Middle frontal gyrus (tissue), 1 donor: ENCODE measurements at regions not wholly inside any gene's neighbourhood (a gene's known extent, or its start where the extent isn't known, plus 50 kb on each side); places are given as distances from the start of the nearest gene placed in this dataset.

Experiments used
- DNase-seq: peaks from one replicate; pipeline ENCODE4 v3.0.0-alpha.2; 2015; ENCODE audit warnings: low spot score; ENCODE audit errors: extremely low spot score

DNA sequence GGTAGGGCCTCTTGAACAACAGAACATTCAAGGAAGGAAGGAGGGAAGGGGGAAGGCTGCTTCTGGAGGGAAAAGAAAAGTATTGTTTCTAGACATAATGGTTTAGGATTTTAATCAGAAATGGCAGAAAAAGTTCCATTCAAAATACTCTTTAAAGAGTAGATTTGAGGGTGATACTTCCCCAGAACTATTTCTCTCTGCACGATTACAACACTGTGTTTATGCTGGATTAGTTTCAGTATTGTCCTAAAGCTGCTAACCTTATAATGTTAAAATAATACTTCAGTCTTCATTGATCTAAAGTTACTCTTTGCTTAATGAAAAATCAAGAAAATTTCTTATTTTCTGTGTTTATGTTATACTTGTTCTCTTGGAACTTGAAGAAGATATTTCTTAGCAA, 1026.3 kb upstream of the PABPC4L start:
- DNase-seq = no peak

DNA sequence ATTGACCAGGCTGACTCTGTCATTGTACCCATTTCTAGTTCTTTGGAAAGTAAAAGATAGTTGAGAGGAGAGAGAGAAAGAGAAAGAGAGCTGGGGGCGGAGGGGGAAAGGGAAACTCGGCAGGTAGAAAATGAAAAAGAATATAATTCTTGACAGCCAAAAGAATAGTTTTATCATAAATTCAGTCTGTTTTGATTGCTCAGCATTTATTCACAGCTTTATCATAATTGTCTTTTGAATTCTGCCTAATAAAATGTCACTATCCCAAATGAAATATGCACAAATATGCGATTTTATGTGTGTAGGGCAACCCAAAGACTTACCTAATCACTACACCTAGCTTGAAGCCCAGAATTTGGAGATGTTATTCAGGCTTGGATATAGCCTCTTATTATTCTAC, 1024.0 kb upstream of the PABPC4L start:
- DNase-seq = no peak

DNA sequence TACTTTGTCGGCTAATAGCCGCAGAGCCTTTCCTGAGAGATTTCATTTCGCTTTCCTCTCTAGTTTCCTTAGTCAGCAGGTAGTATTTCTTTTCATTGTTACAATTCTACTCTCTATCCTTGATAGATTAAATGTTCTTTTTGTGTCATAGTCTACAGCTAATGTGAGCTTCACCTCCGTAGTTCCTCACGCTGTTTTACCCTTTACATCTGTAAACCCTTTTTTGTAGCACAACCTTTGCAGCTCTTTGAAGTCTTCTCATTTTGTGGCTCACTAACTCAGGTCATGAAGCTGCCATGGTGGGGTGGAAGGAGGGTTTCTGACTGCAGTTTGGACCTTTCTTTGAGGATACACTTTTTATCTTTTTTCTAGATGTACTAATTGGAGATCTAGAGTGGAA, 1008.8 kb upstream of the PABPC4L start:
- no peak for DNase-seq

- no peak for DNase-seq
These were observed 1005.9 kb upstream of the PABPC4L start for GRCh38 chr4:135207531-135207930.

DNA sequence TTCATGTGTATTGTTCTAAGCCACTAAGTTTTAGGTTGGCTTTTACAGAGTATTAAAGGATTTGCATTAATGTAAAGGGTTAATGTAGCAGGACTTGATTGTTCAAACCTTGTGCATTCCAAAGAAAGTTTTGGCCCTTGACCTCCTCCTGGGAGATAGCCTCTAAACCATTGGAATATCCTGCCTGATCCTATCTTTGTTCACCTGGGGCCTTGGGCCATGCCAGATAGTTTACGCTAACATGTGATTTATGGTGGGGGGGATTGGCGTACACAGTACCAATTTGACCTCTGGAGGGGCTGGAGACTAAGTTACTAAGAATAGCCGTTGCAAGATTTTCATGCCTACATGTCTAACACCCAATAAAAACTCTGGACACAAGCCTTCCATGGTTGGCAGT, 1002.7 kb upstream of the PABPC4L start:
- DNase-seq = no peak

- DNase-seq = no peak
These were observed 999.5 kb upstream of the PABPC4L start for GRCh38 chr4:135201081-135201480.

GRCh38 chr4:135197641-135198040, 996.1 kb upstream of the PABPC4L start:
- no peak for DNase-seq

DNA sequence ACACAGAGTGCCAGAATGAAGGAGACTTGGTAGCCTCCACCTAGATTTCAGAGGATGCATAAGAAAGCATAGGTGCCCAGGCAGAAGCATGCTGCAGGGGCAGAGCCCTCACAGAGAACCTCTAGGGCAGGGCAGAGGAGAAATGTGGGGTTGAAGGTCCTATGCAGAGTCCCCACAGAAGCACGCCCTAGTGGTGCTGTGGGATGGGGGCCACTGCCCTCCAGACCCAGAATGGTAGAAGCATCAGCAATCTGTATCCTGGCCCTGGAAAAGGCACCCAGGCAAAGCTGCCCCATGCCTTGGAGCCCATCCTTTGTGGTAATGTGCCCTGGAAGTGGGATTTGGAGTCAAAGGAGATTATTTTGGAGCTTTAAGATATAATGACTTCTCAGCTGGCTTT, 992.9 kb upstream of the PABPC4L start:
- DNase-seq = no peak

GRCh38 chr4:135192751-135193535, 991.4 kb upstream of the PABPC4L start:
- no peak for DNase-seq

GRCh38 chr4:135191596-135191995, 990.0 kb upstream of the PABPC4L start:
- no peak for DNase-seq

DNA sequence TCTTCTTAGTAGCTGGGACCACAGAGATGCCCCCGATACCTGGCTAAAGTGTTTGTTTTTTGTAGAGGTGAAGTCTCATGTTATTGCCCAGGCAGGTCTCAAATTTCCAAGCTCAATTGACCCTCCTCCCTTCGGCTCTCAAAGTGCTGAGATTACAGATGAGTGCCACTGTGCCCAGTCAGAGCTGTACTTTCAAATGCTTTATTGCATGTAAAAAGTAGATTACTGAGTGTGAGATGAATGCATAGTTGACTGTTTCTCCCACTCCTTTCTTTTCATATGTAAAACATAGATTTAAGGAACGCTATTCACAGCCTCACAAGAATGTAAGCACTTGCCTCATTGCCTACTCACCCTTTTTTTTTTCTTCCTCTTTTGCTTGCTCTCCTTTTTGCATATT, 984.4 kb upstream of the PABPC4L start:
- DNase-seq = no peak

- DNase-seq = no peak
These were observed 983.7 kb upstream of the PABPC4L start for GRCh38 chr4:135185256-135185655.

GRCh38 chr4:135184715-135185114, 983.1 kb upstream of the PABPC4L start:
- no peak for DNase-seq

DNA sequence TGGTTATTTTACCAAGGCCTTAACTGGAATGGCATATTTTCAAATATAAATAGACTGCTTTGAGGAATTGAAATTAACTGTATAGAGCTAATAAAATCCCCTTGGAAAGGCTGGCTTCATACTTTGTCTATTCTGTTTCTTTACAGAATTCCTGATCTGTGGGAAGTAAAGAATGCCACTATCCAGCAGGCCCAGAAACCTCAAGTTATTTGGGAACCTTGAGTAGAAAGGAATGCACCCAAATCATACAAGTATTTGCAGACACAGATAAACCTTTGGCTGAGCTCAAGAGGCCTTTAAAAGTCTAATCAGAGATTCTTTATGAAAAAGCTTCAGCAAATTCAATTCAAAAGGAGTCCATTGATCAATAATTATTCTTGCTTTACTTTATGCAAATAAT, 975.7 kb upstream of the PABPC4L start:
- DNase-seq = no peak

DNA sequence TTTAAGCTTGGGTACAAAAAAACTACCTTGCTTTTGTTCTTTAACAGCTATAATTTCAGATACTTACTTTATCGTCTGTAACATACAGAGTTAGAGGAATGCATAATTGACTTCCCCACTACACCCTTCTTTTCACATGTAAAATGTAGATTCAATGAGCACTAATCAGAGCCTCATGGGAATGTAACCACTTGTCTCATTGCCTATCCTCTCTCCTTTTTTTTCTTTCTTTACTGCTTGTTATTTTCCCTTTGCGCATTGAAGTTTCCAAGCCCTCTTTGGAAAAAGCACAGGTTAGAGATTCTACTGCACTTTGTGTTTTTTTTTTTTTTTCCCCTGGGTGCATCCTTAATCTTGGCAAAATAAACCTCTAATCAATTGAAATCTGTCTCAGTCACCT, 965.1 kb upstream of the PABPC4L start:
- DNase-seq = no peak

DNA sequence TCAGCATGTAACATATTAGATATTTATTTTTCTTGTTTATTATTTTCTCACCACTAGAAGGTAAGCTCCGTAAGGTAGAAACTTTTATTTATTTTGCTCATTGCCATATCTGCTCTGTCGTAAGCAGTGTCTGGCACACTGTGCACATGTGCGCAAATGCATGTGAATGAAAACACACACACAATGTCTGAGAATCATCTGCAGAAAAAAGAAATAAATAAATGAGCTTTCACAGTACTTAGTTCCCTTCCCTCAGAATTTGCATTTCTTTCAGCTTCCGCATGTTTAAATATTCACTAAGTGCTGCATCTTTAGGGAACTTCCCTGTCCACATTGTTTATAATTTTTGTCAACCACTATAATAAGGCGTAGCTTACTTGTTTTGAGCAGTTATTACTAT, 963.0 kb upstream of the PABPC4L start:
- no peak for DNase-seq

GRCh38 chr4:135144498-135144897, 942.9 kb upstream of the PABPC4L start:
- DNase-seq = no peak

DNA sequence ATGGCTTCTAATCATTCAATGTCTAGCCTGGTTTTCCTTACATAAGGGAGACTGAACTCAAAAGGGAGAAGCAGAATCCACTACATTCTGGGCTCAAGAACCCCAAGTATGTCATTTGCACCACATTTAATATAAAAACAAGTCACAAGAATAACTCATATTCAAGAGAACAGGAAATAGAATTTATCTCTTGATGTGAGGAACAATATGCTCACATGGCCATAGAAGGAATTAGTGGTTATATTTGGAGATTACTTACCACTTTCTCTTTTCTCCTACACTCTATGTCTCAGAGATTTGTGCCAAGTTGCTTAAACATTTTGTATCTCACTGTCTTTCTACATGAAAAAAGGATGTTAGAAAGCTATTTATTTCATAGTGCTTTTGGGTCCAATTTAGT, 922.6 kb upstream of the PABPC4L start:
- DNase-seq = peak; percentile 58

GRCh38 chr4:135123632-135124031, 922.0 kb upstream of the PABPC4L start:
- DNase-seq = no peak

- no peak for DNase-seq
These were observed 920.9 kb upstream of the PABPC4L start for GRCh38 chr4:135122457-135122856.

- DNase-seq = no peak
These were observed 918.6 kb upstream of the PABPC4L start for GRCh38 chr4:135120195-135120594.

DNA sequence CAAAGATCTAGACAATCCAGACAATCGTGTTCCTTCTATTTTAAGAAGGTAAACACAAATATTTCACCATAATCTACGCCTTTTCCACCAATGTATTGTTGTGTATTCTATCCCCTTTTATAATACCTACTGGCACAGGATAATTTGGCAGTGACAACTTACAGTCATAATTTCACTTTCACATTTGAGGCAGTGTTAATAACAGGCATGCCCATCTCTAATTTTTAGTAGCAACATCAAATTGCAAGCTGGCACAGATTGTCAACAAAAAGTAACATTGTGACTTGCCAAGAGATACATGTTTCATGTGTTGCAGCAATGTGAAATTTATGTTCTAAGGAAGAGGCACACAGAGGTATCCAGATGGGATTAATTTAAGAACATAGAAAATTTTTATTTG, 912.5 kb upstream of the PABPC4L start:
- DNase-seq = no peak

GRCh38 chr4:135098061-135098460, 896.5 kb upstream of the PABPC4L start:
- DNase-seq = no peak

DNA sequence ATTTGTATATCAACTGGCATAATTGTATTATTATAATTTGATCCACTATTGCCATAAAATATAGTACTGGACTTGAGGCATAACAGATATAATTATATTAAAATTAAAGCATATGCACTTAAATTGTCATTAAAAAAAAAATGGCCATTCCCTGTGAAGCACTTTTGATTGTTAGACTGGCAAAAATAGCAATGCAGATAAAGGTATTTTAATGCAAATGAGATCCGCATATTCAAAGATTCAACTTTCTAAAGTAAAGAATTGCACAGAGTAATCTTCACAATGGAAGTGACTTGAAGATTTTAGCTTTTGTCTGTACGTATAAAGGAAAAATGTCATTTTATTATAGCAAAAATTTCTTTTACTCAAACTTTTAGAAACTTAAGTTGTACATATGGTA, 871.8 kb upstream of the PABPC4L start:
- DNase-seq = no peak
